Gastroesophageal sphincter (tissue), 4 donors: ENCODE measurements at regions not wholly inside any gene's neighbourhood (a gene's known extent, or its start where the extent isn't known, plus 50 kb on each side); places are given as distances from the start of the nearest gene placed in this dataset.

Experiments
- ATAC-seq: fragments of 150-250 bp; one replicate; pipeline ENCODE4 v1.9.1; 2016; ENCODE audit warnings: mild to moderate bottlenecking, moderate library complexity
- H3K27ac ChIP-seq, 4 donors: fragments of 200-600 bp; sonication (generic) in 3 of 4; 1 replicate in 3 of 4; 2 replicates in 1 of 4; pipeline ENCODE4 v1.5.1; 2016 to 2019
- H3K27me3 ChIP-seq: fragments of 200-600 bp; sonication (generic); one replicate; pipeline ENCODE4 v1.5.1; 2019
- H3K36me3 ChIP-seq, 2 donors: fragments of 200-600 bp; sonication (generic); one replicate each; pipeline ENCODE4 v1.5.1; 2019; ENCODE audit warnings: control low read depth in 1 of 2
- H3K4me1 ChIP-seq, 3 donors: fragments of 200-600 bp; sonication (generic); 1 replicate in 2 of 3; 2 replicates in 1 of 3; pipeline ENCODE4 v1.5.1; 2016 to 2019; ENCODE audit warnings: control low read depth in 2 of 3
- H3K4me3 ChIP-seq, 2 donors: fragments of 200-600 bp; sonication (generic); one replicate each; pipeline ENCODE4 v1.5.1; 2019; ENCODE audit warnings: mild to moderate bottlenecking in 1 of 2, moderate library complexity in 1 of 2
- H3K9me3 ChIP-seq, 3 donors: fragments of 200-600 bp; sonication (generic); one replicate each; pipeline ENCODE4 v1.5.1; 2017 to 2019; ENCODE audit warnings: control low read depth in 2 of 3
- EP300 ChIP-seq: sonication (generic); formaldehyde crosslinking; IDR thresholded peaks from one replicate; pipeline ENCODE4 v1.6.1; 2017; ENCODE audit warnings: antibody characterized with exemption, mild to moderate bottlenecking
- POLR2A ChIP-seq, 2 donors: fragments of 450-650 bp; IDR thresholded peaks; one replicate each; pipeline ENCODE4 v1.6.1; 2017; ENCODE audit warnings: antibody characterized with exemption in 2 of 2, mild to moderate bottlenecking in 2 of 2, moderate library complexity in 1 of 2
- POLR2AphosphoS5 ChIP-seq: sonication (generic); formaldehyde crosslinking; IDR thresholded peaks from one replicate; pipeline ENCODE4 v1.6.1; 2017; ENCODE audit warnings: antibody characterized with exemption
- WGBS, 2 donors: methylation state at CpG; one replicate each; pipeline ENCODE4 v1.1.5; 2018; ENCODE audit warnings: low coverage in 1 of 2; 5-methylcytosine and 5-hydroxymethylcytosine counted together
- TF ChIP-seq, protein P1 (sequence below), 4 experiments: fragments of 200-600 bp in 2 of 4; fragments of 450-650 bp in 2 of 4; sonication (generic) in 1 of 4; IDR thresholded peaks; one replicate each; pipeline ENCODE4 v1.5.1; 2017 to 2019; ENCODE audit warnings: antibody characterized with exemption in 4 of 4, mild to moderate bottlenecking in 2 of 4, moderate library complexity in 2 of 4

DNA sequence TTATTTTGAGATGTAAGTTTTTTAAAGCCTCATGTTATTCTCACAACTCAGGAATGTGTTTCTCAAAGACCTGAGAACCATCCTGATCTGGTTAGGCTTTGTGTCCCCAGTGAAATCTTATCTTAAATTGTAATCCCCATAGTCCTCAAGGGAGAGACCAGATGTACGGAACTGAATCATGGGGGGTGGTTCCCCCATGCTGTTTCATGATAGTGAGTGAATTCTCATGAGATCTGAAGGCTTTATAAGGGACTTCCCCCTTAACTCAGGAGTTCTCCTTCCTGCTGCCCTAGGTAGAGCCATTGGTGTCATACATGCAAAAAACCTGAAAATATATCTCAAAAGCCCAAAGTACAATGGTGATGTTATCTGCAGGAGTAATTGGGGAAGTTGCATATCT lies 836.7 kb downstream of the CBLN2 start:
- Histone ChIP-seq H3K36me3 (no peaks in the 10 kb centered on the region), H3K4me3 (no peak overlapping the region), H3K9me3 (no peaks in the 10 kb centered on the region), H3K27ac (no peak overlapping the region), H3K4me1 (no peaks in the 10 kb centered on the region), H3K27me3 (no peaks in the 10 kb centered on the region)
- TF ChIP-seq POLR2A (IDR thresholded peaks at IDR 0.05) (no peak), POLR2AphosphoS5 (no peak), EP300 (no peak)
- TF ChIP-seq, protein P1, sequence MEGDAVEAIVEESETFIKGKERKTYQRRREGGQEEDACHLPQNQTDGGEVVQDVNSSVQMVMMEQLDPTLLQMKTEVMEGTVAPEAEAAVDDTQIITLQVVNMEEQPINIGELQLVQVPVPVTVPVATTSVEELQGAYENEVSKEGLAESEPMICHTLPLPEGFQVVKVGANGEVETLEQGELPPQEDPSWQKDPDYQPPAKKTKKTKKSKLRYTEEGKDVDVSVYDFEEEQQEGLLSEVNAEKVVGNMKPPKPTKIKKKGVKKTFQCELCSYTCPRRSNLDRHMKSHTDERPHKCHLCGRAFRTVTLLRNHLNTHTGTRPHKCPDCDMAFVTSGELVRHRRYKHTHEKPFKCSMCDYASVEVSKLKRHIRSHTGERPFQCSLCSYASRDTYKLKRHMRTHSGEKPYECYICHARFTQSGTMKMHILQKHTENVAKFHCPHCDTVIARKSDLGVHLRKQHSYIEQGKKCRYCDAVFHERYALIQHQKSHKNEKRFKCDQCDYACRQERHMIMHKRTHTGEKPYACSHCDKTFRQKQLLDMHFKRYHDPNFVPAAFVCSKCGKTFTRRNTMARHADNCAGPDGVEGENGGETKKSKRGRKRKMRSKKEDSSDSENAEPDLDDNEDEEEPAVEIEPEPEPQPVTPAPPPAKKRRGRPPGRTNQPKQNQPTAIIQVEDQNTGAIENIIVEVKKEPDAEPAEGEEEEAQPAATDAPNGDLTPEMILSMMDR (IDR thresholded peaks at IDR 0.05): no peak
- WGBS, 2 donors: 71% methylated on average over 1 of the region's 1 CpG; no CpG with 5 or more reads in 1 of the 2 donors
- no peak for ATAC-seq

DNA sequence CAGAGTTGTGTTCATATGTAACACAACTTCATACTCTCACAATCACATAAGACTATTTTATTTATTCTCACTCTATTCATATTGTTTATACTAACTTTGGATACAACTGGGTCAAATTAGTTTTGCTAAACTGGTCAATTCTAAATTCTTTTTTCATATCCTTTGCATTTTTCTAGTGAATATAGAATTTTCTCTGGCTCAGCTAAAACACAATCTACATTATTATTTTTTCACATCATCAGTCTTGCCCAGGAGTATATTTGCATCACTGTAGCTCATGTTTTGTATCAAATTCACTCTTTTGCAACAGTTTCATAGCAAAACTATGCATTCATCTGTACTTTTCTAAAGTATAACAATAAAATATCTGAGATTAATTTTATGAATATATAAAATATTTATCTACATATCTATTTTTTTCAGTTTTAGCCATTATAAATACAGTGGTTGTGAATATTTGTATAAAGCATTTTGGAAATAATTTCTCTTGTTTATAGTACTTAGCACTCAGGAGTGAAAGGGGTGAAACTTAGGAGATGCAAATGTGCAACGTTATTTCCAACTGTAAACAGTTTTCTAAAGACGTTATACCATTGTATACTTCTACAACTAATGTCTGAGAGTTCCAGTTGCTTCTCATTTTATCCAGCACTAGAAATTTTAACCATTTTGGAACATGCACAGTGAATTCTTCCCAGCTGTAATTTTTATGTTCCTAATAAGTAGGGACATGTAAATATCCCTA lies 854.6 kb downstream of the CBLN2 start:
- ATAC-seq: no peak
- WGBS, 2 donors: 33 to 65% methylated on average over 2 of the region's 2 CpGs
- no peaks in the 10 kb centered on the region for H3K36me3 ChIP-seq

DNA sequence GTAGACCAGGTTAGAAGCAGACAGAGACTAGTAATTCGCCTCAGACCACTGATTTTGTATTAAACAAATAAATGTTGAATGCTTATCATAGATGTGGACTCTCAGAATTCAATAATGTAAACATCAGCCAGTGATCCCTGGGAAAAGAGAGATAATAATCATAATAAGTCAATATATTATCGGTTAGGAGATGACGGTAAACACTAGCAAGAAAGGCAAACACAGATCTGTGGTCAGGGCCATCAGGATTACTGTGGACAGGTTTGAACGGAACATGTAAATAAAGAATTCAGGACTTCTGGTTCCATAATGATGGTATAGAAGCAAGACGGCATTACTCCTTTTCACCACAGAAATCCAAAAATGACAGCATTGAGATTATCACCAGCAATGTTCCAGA lies 861.6 kb downstream of the CBLN2 start:
- WGBS, 2 donors: 72 to 78% methylated on average over 4 to 5 of the region's 5 CpGs
- Histone ChIP-seq H3K9me3 (peaks cover 0 to 8% (median 0%) of the 10 kb centered on the region in 3 donors), H3K4me1 (no peaks in the 10 kb centered on the region), H3K27me3 (no peaks in the 10 kb centered on the region), H3K27ac (no peak overlapping the region), H3K4me3 (no peak overlapping the region), H3K36me3 (no peaks in the 10 kb centered on the region)
- TF ChIP-seq POLR2AphosphoS5: no peak
- TF ChIP-seq EP300: no peak
- TF ChIP-seq POLR2A (IDR thresholded peaks at IDR 0.05): no peak
- TF ChIP-seq, protein P1 (IDR thresholded peaks at IDR 0.05): no peak
- no peak for ATAC-seq

More for the DNA sequence above, 854.6 kb downstream of the CBLN2 start:
- Histone ChIP-seq H3K9me3 (no peaks in the 10 kb centered on the region), H3K4me3 (no peak overlapping the region), H3K4me1 (no peaks in the 10 kb centered on the region), H3K27me3 (no peaks in the 10 kb centered on the region), H3K27ac (no peak overlapping the region)
- TF ChIP-seq EP300 (no peak), POLR2A (IDR thresholded peaks at IDR 0.05) (no peak), POLR2AphosphoS5 (no peak)
- TF ChIP-seq, protein P1 (IDR thresholded peaks at IDR 0.05): no peak

DNA sequence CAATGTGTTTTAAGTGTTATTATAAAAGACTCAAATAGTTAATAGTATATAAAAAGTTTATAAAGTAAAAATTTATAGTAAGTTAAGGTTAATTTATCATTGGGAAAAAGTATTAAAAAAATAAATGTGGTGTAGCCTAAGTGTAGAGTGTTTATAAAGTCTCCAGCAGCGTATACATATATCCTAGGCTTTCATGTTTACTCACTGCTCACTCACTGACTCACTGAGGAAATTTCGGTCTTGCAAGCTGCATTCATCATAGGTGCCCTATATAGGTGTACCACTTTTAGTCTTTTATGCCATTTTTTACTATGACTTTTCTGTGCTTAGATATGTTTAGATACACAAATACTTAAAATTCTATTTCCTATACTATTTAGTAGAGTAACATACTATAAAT lies 866.0 kb downstream of the CBLN2 start:
- H3K9me3 ChIP-seq: peaks cover 0 to 4% (median 0%) of the 10 kb centered on the region in 3 donors
- no peak overlapping the region for H3K4me3 ChIP-seq
- no peaks in the 10 kb centered on the region for H3K4me1 ChIP-seq
- no peak for ATAC-seq
- 84 to 93% methylated on average over 2 of the region's 2 CpGs for WGBS, 2 donors
- TF ChIP-seq POLR2AphosphoS5 (no peak), POLR2A (IDR thresholded peaks at IDR 0.05) (no peak), EP300 (no peak)
- TF ChIP-seq, protein P1 (IDR thresholded peaks at IDR 0.05): no peak
- H3K27me3 ChIP-seq: no peaks in the 10 kb centered on the region
- H3K27ac ChIP-seq: no peak overlapping the region
- no peaks in the 10 kb centered on the region for H3K36me3 ChIP-seq

DNA sequence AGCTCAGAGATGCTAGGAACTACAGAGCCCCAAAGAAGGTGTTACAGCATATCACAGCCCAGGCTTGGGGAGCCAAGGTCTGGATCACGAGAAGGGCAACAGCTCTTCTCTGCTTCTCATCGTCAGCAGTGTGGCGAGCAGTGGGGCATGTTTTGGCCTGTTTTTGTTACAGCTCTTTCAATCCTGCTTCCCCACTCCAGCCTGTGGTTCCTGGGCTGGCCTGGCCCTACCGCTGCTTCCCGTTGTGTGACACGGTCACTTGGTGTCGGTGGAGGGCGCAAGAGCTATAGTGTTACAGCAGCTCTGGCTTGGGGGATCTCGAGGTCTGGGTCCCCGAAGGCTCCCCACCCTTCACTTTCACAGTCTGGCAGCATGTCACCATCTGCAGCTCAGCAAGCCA lies 870.2 kb downstream of the CBLN2 start:
- ATAC-seq: no peak
- Histone ChIP-seq H3K9me3 (no peaks in the 10 kb centered on the region), H3K27me3 (no peaks in the 10 kb centered on the region), H3K36me3 (no peaks in the 10 kb centered on the region), H3K4me3 (no peak overlapping the region), H3K4me1 (no peaks in the 10 kb centered on the region), H3K27ac (no peak overlapping the region)
- no peak for TF ChIP-seq EP300
- TF ChIP-seq POLR2A (IDR thresholded peaks at IDR 0.05): no peak
- no peak for TF ChIP-seq POLR2AphosphoS5
- TF ChIP-seq, protein P1 (IDR thresholded peaks at IDR 0.05): no peak
- 90% methylated on average over 9 of the region's 10 CpGs; no CpG with 5 or more reads in 1 of the 2 donors for WGBS, 2 donors
